HUDEP-2 (cell line): ENCODE measurements at regions not wholly inside any gene's neighbourhood (a gene's known extent, or its start where the extent isn't known, plus 50 kb on each side); places are given as distances from the start of the nearest gene placed in this dataset.

Experiments used
- DNase-seq, 76 experiments: peaks; one replicate each; lab custom pipeline; 2025; ENCODE audit not compliant: unreplicated experiment in 76 of 76; lab: John Stamatoyannopoulos, UW

- no peak for DNase-seq
Measured at GRCh38 chr18:38586327-38586726, 1020.7 kb upstream of the CELF4 start.

- no peak for DNase-seq
Measured at GRCh38 chr18:38579764-38580163, 1014.2 kb upstream of the CELF4 start.

DNA sequence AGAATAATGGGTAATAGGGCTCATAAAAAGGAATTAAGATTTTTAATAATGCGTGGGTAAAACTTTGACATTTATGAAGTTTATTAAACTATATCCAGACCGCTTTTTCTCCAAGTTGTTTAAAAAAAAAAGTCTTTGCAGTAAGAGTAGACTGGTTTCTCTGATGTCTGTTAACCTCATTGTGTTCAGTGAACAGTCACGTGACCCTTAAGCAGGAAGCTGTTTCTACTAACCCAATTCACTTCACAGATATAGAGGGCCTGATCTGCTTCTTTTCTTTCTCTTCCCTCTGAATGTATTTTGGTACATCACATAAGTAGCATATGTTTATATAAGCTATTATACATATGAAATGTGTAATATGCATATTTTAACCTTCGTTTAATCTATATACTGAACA is 1011.3 kb upstream of the CELF4 start:
- no peak for DNase-seq

DNA sequence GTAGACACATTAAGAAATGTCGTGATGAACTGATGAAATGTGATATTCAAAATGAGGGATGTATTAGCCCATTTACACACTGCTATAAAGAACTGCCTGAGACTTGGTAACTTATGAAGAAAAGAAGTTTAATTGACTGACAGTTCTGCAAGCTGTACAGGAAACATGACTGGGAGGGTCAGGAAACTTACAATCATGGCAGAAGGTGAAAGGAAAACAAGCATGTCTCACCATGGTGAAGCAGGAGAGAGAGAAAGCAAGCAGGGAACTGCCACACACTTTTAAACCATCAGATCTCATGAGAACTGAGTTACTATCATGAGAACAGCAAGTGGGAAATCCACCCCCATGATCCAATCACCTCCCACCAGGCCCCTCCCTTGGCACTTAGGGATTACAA is 1010.8 kb upstream of the CELF4 start:
- no peak for DNase-seq

DNA sequence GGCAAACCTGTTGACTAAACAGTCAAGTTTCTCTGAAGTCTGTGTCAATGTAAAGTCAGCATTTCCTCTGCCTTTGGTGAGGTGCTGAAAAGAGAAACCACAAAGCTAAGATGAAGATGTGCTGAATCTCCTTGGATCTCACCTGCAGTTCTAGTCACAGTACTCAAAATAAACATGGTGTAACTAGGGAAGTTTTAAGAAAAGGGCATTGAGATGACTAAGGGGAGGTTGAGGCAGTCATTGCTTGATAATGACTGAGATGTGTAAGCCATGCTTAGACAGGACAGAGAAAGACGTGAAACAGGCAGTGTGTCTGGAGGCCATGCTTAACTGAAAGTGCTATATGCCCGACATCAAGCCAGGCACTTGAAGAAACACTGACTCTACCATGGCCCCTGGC is 1010.0 kb upstream of the CELF4 start:
- DNase-seq, result no peak

GRCh38 chr18:38575023-38575422 is 1009.4 kb upstream of the CELF4 start:
- DNase-seq, result no peak

DNA sequence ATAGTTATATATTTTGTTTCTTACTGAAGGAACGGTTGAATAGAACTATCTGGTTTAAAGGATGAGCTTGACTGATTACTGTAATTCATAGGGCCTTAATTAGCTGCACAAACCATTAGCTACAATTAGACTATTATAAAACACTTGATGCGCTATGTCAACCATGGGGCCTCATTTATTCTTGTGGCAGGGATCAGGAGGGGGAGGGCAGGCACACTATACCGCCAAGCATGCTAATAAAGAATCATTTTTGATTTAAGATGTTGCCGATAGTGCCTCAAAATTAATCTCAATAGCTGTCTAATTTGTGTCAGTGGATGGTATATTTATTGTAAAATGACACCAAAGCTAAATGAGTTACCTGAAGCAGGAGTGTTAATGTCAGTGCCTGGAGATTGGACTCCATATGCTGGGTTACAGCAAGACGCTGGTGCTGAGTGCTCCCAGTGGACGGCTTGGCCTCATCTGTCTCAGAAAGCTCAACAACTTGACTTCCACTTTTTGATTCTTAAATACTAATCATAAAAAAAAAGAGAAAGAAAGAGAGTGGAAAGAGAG is 1007.0 kb upstream of the CELF4 start:
- no peak for DNase-seq

DNA sequence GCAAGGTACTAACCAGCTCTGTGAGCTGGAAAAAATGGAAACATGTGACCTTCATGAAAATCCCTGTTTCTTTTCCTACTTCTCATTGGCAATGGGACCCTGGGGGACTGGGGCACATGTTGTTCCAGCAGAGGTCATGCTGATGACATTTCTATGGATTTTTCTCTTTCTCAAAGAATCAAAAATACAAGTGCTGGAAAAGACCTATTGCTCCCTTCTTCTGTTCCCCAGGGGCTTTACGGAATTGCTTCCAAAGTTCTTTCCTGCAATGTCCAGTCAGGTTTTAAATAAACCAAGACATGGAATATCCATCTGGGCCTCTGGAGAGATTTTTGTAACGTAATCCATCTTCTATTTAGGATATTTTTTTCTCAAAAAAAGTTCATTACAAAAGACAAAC is 1006.1 kb upstream of the CELF4 start:
- DNase-seq, result no peak

- DNase-seq, result no peak
Measured at GRCh38 chr18:38565513-38565912, 999.9 kb upstream of the CELF4 start.

DNA sequence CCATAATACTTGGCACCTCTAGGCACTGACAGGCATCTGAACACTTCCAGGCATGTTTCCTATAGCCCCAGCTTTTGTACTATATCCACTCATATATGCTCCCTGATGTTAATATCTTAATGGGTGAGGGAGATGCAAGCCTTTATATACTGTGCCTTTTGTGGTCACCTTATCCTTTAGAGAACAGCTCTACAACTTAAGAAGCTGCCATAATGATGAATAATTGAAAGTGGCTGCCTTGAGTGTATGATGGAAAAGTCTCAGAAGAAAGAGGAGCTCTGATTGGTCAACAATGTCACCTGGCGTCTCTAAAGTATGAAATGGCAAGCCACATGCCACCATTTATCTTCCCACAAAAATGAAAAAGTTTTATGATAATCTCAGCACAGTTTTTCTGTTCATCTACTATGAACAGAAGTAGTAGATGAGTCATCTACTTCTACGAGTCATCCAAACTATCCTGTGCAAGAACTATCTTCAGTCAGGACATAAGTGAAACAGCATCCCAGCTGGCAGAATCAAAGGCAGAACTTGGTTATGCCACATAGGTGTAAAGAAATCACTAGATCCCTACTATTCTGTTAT is 997.9 kb upstream of the CELF4 start:
- DNase-seq, result no peak

GRCh38 chr18:38557006-38557405 is 991.4 kb upstream of the CELF4 start:
- no peak for DNase-seq

DNA sequence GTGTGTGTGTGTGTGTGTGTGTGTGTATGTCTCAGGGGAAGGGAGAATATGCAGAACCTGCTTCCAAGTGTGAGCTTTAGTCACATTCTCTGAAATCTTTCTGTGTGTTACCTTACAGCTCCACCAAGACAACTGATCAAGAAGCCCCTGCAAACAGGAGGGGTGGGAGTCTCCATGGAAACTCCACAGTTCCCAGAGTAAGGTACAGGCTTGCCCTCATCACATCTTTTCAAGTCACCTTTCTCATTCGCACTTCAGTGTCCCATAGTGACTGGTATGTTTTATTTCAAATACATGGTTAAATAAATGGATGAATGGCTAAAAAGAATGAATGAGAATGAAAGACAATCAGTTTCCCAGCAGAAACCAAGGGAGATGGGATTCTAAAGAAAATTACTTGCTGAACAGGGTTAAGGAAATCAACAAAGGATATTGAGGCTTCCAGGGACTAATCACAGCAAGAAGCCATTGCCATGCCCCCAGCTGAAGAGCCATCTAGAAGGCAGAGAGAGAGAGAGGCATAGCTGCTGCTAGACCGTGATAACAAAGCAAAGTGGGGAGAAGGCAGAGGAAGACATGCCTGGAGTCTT is 987.2 kb upstream of the CELF4 start:
- DNase-seq, result no peak

DNA sequence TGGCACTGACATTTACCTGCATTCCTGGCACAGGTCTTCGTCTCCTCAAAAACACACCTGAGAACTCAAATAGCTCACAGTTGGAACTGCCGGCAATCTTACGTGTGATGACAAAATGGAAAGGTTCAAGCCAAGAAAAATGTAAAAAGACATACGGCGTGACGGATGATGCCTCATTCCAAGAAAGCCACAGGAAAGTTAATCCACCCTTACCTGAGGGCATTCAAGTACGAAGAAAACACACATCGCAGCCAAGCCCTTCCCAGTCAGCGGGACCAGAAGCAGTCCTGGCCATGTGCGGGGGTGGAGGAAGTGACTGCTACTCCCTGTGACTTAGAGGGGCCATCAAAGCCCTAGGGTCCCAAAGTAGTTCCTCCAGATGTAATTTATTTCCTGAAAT is 986.3 kb upstream of the CELF4 start:
- no peak for DNase-seq

- DNase-seq, result peak in 25 of 76 experiments; percentile 0 to 55 (median 8)
Measured at GRCh38 chr18:38545071-38545470, 979.5 kb upstream of the CELF4 start.

DNA sequence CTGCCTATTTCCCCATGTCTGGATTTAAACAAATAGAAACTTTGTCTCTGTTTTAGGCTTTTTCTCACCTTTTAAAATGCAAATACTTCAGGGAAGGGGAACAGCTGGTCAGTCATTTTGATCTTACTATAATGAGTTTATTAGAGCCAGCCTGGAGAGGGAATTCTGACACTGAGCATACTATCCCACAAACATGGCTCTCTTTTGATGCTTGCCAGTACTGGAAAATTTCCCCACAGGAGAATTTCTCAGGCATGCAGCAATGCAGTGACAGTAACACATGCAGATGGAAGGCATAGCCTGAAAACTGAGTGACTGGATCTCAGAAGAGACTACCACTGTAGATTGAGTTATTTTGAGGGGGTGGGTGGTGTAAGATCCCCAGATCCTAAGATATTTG is 974.3 kb upstream of the CELF4 start:
- DNase-seq, result no peak

- DNase-seq, result peak in 7 of 76 experiments; percentile 2 to 17 (median 12)
Measured at GRCh38 chr18:38539371-38539770, 973.8 kb upstream of the CELF4 start.

DNA sequence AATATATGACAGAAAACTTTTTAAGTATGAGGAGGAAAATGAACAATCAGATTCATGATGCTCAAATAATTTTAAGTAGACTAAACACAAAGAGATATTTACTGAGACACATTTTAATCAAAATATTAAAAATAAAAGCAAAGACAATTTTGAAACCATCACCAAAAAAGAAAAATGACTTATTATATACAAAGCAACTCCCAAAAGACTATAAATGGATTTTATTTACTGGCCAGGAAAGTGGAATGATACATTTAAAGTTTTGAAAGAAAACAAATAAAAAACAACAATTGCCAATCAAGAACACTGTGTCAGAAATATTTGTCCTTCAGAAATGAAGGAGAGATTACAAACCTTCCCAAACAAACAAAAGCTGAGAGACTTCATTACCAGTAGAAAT is 968.5 kb upstream of the CELF4 start:
- no peak for DNase-seq

- no peak for DNase-seq
Measured at GRCh38 chr18:38526922-38527321, 961.3 kb upstream of the CELF4 start.

DNA sequence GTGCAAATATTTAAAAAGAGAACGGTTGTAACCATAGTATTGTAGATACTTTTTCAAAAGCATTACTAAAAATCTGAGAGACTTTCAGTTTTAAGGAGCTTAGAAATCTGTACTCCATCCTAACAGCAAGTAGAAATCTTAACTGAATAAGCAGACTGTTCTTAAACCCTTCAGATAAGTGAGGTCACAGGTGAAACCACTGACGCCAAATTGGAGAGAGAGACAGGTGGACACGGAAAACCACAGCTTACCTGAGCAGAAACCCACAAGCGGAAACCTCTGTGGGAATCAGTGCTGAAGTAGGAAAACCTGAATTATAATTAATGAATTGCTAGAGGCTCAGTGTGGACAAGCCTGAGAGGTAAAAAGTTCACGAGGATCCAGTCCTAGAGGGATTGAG is 959.4 kb upstream of the CELF4 start:
- no peak for DNase-seq

DNA sequence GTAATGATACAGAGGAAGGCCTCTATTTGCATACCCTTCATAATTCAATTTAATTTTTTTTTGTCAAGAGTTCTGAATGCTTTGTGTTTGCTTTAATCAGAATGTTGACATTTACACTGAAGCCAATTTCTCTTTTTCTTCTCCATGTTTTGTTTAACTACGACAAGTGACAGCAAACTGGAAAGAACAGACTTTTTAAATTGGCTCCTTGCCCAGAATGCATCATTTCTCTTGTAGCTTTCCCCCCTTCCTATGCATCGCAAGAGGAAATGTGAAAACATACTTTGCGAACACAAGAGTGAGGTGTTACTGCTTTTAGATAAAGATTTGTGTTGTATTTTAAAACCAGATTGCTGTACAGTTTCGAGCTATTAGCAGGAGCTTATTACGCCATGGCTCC is 955.2 kb upstream of the CELF4 start:
- no peak for DNase-seq

DNA sequence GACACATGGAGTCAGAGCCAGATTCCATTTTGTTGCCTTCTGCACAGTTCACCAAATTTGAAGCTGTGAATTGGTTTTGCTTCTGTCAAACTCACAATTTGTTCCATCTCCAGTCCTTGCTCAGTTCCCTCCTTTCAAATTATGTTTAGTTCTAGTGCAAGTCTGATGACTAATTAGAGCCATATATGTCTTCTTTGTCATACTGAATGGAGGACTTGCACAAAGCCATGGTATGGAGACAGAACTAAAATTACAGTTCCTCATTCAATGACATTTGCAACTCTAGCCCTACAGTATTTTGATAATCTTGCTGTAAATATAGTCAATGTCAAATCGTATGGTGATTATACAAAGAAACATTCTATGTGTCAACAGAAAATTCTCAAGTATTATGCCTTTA is 936.9 kb upstream of the CELF4 start:
- DNase-seq, result no peak

- peak in 72 of 76 experiments; percentile 8 to 96 (median 78) for DNase-seq
Measured at GRCh38 chr18:38497266-38497665, 931.7 kb upstream of the CELF4 start.
